ENCODE measurements at regions not wholly inside any gene's neighbourhood (a gene's known extent, or its start where the extent isn't known, plus 50 kb on each side); places are given as distances from the start of the nearest gene placed in this dataset.

DNA sequence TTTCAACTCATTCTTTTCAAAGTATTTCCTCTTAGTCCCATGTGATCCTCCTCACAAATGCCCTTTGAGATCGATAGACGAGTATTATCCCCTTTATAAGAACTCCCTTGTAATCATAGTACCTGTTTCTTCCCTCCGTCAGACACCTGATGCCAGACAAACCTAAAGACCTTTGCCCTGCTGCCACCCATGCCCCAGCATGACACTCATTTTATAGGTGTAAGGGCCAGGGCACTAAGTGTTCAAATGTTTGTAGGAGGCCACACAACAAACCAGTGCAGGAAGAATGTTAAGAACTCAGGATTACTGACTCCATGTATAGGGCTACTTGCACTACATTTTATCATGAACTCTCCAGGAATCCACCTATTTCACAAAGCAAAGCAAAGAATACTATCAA lies 115.6 kb upstream of the DIAPH2 start:
- TF ChIP-seq, protein P1, sequence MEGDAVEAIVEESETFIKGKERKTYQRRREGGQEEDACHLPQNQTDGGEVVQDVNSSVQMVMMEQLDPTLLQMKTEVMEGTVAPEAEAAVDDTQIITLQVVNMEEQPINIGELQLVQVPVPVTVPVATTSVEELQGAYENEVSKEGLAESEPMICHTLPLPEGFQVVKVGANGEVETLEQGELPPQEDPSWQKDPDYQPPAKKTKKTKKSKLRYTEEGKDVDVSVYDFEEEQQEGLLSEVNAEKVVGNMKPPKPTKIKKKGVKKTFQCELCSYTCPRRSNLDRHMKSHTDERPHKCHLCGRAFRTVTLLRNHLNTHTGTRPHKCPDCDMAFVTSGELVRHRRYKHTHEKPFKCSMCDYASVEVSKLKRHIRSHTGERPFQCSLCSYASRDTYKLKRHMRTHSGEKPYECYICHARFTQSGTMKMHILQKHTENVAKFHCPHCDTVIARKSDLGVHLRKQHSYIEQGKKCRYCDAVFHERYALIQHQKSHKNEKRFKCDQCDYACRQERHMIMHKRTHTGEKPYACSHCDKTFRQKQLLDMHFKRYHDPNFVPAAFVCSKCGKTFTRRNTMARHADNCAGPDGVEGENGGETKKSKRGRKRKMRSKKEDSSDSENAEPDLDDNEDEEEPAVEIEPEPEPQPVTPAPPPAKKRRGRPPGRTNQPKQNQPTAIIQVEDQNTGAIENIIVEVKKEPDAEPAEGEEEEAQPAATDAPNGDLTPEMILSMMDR (IDR thresholded peaks at IDR 0.05): no peak
- TF ChIP-seq EP300 (IDR thresholded peaks at IDR 0.05; ENCODE audit: low read depth) (no peak), POLR2AphosphoS5 (IDR thresholded peaks at IDR 0.05) (no peak), POLR2A (IDR thresholded peaks at IDR 0.05) (no peak)

Measured in transverse colon (tissue), 4 donors.